Mononuclear cell (primary cell): ENCODE measurements at regions not wholly inside any gene's neighbourhood (a gene's known extent, or its start where the extent isn't known, plus 50 kb on each side); places are given as distances from the start of the nearest gene placed in this dataset.

ENCODE experiments used
- H3K27me3 ChIP-seq: 2 replicates; pipeline ENCODE4 v1.6.0; 2011; ENCODE audit warnings: low read length, control low read depth; ENCODE audit not compliant: insufficient read depth
- H3K4me1 ChIP-seq: 2 replicates; pipeline ENCODE4 v1.5.1; 2011; ENCODE audit warnings: mild to moderate bottlenecking, low read length, control low read depth; ENCODE audit not compliant: insufficient read depth
- H3K4me3 ChIP-seq: 2 replicates; pipeline ENCODE4 v1.5.1; 2011; ENCODE audit warnings: mild to moderate bottlenecking, low read length, moderate library complexity
- H3K9me3 ChIP-seq: 2 replicates; pipeline ENCODE4 v1.5.1; 2011; ENCODE audit warnings: low read depth, mild to moderate bottlenecking, control low read depth, low read length

GRCh38 chr5:127229185-127229889, 61.3 kb upstream of the MEGF10 start:
- no peaks in the 10 kb centered on the region for H3K27me3 ChIP-seq
- H3K4me1 ChIP-seq: peaks cover 16% of the 10 kb centered on the region
- no peaks in the 10 kb centered on the region for H3K9me3 ChIP-seq
- peak overlapping the region; percentile 31 for H3K4me3 ChIP-seq

GRCh38 chr5:127231118-127231517, 59.5 kb upstream of the MEGF10 start:
- H3K4me3 ChIP-seq: no peak overlapping the region
- H3K4me1 ChIP-seq: peaks cover 16% of the 10 kb centered on the region
- no peaks in the 10 kb centered on the region for H3K27me3 ChIP-seq
- no peaks in the 10 kb centered on the region for H3K9me3 ChIP-seq

DNA sequence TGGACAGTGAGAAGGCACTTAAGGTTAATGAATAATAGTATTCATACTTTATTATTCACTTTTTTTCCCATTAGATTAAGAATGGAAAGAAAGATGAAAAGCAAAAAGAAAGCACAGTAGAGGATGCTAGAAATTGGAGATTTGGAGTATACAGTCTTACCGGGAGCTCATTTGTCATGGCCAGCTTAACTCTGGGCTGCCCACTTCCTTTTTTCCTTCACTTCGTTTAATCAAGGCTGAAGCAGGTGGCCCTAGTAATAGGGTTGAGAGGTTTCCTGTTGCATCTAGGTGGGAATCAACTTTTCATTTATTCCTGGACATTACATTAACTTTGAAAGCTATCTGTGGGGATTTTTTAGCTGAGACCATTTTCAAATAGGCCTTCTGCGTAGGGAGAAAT, 57.0 kb upstream of the MEGF10 start:
- Histone ChIP-seq H3K27me3 (no peaks in the 10 kb centered on the region), H3K4me3 (no peak overlapping the region), H3K4me1 (peaks cover 15% of the 10 kb centered on the region), H3K9me3 (no peaks in the 10 kb centered on the region)

DNA sequence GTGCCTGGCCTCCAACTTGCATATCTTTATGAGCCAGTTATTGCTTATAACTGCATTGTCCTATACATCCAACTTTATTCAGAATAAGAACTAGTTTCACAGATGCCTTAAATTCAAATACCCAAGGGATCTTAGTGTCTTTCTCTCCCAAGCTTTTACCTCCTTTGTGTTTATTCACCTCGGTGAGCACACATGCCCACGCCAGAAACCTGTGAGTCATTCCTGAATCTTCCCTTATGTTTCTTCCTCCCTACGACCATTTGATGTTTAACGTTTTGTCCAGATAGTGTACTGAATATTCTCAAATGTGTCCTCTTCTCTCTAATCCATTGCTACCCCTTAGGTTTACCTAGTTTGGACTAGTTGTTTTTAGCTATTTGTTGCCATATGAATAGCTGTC, 55.5 kb upstream of the MEGF10 start:
- H3K27me3 ChIP-seq: no peaks in the 10 kb centered on the region
- H3K4me3 ChIP-seq: no peak overlapping the region
- H3K9me3 ChIP-seq: no peaks in the 10 kb centered on the region
- H3K4me1 ChIP-seq: peaks cover 2% of the 10 kb centered on the region

DNA sequence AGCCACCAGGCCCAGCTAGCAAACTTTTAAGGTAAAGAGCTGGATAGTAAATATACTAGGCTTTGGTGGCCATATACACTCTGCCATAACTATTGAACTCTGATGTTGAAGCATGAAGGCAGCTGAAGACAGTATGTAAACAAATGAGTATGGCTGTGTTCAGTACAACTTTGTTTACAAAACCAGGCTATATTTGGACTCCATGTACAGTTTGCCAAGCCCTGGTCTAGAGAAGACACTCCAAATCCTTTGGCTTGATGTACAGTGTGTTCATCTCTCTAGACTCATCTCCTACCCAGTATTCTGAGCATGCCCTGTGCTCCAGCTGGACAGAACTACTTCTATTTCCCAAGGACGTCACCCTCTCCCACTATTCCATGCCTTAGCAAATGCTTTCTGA, 54.3 kb upstream of the MEGF10 start:
- H3K9me3 ChIP-seq: no peaks in the 10 kb centered on the region
- no peaks in the 10 kb centered on the region for H3K27me3 ChIP-seq
- no peak overlapping the region for H3K4me3 ChIP-seq
- H3K4me1 ChIP-seq: no peaks in the 10 kb centered on the region
